HS-5 (cell line): ENCODE measurements at regions not wholly inside any gene's neighbourhood (a gene's known extent, or its start where the extent isn't known, plus 50 kb on each side); places are given as distances from the start of the nearest gene placed in this dataset.
A peak's percentile ranks its signal among the peaks of the same experiment; 100 is the strongest.
"Not testable (repeated sequence)": the region's sequence is repeated elsewhere in the genome, so short reads cannot be mapped to it uniquely, and the experiment has no call there.

Experiments used
- DNase-seq: peaks from one replicate; pipeline ENCODE4 v3.0.0-alpha.2; 2012; ENCODE audit warnings: low read depth

DNA sequence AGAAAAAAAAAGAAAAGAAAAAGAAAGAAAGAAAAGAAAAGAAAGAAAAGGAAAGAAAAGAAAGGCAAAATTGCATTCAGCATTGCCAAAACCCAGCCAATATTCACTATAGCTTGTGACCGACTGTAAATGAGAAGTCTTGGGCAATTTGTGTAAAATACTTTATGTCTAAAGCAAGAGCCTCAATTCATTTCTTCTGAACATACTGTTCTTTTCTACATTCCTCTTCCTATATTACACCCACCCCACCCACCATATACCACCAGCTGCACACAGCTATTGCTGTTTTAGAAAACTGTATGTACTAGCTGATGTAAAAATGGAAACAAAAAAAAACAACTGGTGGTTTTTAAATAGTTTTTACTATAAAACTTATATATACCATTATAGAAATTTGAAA is 156.9 kb upstream of the TTC29 start:
- DNase-seq: no peak

DNA sequence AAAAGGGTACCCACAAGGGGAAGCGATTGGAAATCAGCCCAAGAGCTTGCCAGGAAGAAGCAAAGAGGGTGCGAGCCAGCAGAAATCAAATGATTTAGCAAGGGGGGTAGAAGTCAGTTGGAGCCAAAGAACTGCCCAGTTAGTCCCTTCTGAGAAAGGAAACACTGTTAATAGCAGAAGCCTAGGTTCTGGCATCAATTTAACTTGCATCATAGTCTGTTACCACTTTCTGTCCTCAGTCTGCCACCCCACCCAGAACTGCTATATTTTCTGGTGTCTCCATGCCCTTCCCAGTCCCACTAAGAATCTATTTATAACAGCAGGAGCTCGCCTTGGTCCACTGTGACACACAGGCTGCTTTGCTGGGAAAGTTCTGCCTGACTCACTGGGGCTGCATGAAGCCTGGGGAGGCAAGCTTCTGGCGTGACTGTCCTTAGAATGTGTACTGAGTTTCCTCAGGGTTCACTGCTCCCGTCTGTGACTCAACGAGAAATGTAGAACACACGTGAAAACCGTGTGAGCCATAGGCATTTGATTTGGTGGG is 157.8 kb upstream of the TTC29 start:
- DNase-seq: peak; percentile 81

DNA sequence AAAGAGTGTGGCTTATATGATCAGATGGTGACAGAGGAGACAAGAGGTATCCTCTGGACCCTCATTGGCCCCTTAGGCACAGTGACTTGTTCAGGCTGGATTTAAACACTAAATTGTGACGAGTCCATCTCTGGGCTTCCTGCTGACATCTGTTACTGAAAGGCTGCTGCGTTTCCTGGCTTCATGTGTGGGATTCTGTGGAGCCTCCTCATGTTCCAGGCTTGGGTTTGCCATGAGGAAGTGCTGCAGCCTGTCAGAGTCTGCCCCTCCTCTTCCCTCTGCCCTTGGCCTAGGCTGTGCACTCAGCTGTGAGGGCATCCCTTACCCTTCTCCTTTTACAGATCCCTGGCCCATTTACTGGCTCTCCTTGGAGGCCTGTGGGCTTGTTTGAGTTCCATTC is 159.1 kb upstream of the TTC29 start:
- DNase-seq: no peak

DNA sequence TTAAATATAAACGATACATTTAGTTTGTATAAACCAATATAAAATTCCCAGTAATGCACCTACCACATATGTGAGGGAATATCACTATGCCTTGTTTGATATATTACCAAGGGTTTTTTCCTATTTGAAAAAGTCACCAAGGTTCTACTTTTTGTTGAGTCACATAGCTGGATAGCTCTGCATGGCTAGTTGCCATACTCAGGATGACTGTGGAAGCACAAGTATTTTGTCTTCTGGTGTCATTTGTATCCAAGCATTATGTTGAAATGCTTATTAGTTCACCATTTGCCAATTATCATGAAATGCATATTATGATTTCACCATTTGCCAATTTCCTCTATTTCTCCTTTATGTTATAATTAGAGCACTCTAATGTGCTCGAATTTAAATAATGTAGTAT is 162.7 kb upstream of the TTC29 start:
- DNase-seq: no peak

DNA sequence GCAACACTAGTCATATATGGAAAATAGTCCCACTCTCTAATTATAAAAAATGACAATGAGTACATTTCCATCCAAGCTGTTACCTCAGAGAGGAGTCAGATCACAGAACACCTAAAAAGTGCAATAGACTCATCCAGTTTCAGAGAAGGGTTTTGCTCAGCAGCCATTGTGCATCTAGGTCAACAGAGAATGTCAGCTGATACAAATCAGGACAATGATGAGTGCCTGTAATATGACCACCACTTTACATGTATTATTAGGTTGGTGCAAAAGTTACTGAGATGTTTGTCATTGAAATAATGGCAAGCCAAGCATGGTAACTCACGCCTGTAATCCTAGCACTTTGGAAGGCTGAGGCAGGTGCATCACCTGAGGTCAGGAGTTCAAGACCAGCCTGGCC is 164.1 kb upstream of the TTC29 start:
- no peak for DNase-seq

DNA sequence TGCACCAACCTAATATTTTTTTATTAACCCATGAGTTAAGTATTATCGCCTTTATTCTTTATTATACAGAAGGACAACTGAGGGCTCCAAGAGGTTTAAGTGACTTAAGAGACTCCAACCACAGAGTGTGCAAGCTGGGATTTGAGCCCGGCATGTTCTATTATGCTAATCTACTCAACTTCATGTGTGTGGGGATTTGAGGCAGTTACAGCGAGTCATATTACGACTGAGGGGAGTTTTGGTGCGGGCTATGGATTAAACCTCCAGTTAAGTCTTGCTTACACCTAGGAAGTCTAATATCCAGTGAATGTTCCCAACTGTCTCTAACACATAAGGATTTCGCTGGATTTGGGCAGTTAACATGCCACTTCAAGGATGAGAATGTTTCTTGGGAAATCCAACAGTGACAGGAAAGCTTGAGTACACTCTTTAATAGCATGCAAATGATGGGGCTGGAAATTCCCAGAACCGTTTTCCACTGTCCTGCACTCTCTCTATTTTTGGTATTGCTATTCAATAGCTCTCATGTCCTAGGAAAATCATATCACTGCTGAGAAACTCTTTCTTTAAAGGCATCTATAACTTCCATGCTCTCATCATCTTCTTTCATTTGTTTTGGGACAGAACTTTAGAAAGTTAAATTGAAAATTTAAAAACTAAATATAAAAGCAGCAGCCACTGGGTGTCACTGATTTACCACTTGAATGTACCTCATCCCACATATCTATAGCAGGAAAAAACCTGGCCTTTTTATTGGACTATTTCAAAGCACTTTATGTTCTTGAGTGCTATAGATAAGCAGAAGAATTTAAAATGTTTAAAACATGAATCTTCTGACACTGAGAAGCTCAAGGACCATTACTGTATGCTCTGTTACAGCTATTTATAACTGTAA is 165.1 kb upstream of the TTC29 start:
- DNase-seq: no peak

DNA sequence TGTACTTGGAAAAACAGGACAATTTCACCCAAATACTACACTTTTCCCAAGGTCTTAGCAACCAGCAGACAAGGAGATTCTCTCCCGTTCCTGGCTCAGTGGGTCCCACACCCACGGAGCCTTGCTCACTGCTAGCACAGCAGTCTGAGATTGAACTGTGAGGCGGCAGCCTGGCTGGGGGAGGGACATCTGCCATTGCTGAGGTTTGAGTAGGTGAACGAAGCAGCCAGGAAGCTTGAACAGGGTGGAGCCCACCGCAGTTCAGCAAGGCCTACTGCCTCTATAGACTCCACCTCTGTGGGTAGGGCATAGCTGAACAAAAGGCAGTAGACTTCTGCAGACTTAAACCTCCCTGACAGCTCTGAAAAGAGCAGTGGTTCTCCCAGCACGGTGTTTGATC is 166.5 kb upstream of the TTC29 start:
- DNase-seq: not testable (repeated sequence)

DNA sequence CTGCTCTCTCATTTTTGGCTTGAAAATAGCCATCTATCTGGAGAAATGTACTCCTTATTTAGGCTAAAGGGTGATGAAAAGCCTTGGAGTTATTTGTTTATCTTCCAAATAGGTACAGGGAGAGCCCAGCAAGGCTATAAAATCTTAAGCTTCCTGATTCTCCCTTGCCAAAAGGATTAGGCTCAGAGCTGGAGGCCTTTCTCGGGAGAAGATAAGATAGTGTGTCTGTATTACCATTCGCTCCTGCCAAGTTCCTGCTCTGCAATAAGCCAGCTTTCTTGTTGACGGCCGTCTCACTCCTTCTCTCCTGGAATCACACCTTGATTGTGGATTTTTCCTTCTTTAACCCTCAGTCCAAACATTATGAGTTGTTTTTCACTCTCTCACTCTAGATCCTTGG is 171.8 kb upstream of the TTC29 start:
- no peak for DNase-seq

DNA sequence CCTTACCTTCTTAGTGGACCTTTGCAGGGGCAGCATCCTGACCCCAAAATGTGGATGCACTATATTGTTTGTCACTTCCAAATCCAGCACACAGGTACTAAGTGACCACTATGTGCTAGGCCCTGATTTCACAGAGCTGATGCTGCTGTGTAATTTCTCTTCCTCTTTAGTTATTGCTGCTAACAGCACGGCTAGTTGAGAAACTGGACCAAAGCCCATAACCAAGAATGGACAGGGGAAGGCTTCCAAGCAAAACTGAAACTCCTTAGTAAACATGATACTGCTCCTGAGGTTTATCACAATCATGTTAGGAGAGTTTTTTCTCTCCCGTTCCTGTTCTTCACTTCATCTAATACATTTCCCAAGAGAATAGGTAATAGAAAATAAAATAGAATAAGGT is 172.9 kb upstream of the TTC29 start:
- no peak for DNase-seq

DNA sequence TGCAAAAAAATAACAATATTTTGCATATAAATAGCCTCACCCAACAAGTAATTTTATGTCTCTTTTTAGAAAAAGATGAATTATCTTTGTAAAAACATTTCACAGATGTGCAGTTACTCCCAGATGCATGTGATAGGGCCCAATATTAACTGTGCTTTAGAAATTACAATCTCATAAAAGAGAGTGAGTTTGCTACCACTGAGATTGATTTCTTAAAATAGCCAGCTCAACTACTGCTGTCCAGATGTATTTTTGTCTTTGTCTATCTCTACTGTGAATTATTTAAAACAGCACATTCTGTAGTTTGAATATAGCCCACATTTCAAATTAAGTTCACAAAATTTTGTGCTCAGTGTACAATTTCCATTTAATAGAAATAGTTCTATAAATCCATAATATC is 177.0 kb upstream of the TTC29 start:
- no peak for DNase-seq

DNA sequence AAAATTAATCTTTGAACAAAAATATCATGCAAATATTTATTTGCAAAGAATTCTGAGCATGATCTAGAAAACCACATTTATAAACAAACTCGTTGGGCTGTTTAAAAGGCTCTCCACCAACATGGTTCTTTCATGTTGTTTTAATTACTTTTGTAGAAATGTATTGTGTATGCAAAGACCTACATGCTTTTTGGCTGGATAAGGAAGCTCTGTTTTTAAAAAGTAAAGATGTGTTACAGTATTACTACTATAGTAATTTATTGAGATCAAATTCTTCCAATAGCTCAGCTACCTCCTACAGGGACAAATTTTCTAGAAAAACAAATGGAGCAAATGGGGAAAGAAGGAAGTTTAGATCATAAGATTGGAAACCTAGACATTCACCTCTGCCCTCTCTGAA is 177.5 kb upstream of the TTC29 start:
- no peak for DNase-seq

DNA sequence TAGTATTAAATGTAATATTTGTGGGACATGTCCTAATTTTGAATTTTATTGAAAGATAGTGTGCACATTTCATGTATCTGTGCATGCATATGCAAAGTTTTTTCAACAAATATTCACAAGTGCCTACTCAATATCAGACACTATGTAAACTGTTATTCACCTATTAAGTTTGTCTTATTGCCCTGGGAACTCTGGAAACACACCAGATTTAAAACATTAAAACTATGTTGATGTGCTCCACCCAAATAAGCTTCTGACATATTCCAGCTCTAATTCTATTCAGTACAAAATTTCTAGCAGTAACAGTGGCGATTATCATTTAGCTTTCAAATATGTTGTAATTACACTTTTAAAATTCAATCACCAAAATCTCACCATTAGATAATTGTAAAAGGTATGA is 183.1 kb upstream of the TTC29 start:
- no peak for DNase-seq

DNA sequence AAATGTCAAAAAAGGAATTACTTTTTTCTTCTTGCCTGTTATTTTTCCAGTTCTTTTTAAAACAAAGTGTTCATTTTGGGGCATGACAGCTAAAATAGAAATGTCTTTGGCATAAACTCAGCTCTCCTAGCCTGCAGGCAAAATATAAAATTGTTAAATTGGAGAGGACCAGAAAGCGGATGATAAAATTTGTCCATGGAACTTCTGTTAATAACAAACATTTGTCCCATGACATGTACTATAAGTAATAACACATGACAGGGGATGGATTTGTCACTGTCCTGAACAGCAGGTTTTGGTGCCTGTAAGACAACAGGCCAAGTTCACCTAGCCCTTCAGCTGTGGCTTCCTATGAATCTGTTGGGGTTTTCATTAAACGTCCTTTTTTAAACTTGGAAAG is 184.0 kb upstream of the TTC29 start:
- no peak for DNase-seq

DNA sequence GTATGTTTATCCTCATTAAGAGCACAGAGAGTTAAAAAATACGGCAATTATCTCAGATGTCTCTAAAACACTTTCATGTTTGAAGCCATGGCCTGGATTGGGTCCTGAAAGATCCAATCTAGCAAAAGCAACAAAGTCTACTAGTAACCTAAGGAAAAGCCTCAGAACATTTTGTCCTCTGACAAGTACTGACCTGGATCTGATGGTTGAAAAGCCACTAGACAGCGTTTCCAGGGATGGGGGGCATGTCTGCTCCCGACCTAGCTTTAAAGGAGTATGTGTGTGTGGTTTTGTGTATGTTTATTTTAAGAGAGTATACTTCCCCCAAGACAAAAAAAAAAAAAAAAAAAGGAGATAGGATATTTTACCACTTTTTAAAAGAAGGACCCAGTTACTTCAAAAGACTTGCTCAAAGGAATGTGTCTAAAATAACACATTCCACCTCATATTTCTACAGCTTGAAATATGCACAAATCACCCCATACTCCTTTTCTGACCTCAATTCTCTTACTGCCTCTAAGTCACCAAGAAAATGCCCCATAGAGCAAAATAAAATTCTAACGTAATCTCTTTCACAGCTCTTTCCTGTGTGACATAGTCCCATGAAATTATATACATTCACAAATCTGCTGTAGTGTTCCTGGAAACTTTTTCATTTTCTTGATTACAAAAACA is 189.0 kb upstream of the TTC29 start:
- no peak for DNase-seq

DNA sequence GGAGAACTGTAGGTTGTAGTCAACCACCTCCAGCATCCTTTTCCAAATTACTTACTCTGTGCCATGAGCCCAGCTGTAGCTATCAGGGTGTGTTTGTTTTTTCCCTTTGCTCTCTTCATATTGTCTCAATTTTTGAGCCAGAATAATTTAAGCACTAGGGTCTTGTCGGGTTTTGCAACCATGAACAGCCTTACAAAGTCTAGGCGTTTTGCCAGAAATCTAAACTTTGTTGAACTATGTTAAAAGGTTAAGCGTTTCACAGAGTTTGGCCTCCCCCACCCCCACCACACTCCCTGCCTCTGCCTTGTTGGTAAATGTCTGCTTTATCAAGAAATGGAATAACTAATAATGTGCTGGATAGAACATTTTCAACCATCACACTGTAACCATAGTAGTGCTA is 190.6 kb upstream of the TTC29 start:
- DNase-seq: no peak

DNA sequence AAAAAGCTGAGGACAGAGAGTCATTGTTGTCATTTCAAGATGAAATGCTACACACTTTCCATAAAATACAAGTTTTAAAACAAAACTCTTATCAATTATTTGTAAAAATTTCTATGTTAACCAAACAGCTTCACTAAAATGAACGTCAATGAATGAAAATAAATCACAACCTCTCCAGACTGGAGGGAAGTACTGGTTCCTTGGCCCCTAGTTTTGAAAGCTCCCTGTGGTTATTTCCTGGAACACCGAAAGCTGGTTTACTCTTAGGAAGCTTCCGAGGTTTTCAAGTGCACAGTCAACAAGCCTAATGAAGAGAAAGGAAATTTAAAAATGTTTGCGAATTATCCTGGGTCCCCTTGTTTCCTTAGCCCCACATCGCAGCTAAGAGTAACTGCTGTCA is 191.1 kb upstream of the TTC29 start:
- DNase-seq: no peak

DNA sequence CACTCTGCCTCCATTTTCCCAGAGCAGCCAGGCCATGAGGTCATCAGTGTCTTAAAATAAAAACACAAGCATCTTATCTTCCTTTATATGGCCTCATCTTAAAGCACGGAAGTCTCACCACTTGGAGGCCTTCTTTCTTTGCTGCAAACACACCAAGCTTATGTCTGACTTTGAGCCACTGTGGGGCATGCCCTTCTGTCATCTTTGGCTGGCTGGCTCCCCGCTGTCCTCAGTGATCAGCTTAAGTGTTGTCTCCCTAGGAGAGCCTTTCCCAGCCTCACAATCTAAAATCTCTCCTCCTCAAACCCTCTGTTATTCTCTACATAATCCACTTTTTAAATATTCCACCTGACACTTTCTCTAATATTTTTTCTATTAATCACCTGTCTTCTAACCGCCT is 191.6 kb upstream of the TTC29 start:
- DNase-seq: no peak

DNA sequence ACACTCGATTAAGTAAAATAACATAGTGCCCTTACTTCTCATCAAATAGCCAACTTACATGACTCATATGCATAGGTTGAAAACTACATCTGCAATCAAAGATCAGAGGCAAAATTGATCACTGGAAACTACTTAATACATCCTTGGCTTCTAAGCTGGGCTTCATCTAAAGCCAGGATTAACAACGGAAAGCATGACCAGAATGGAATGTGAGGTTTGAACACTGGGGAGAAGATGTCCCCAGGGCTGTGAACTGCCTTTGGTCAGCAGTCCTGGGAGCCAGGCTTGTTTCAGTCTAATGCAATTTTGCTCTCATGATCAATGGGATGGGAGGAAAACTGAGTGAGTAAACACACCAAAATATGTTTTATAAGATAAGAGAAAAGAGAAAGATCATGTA is 192.5 kb upstream of the TTC29 start:
- no peak for DNase-seq

DNA sequence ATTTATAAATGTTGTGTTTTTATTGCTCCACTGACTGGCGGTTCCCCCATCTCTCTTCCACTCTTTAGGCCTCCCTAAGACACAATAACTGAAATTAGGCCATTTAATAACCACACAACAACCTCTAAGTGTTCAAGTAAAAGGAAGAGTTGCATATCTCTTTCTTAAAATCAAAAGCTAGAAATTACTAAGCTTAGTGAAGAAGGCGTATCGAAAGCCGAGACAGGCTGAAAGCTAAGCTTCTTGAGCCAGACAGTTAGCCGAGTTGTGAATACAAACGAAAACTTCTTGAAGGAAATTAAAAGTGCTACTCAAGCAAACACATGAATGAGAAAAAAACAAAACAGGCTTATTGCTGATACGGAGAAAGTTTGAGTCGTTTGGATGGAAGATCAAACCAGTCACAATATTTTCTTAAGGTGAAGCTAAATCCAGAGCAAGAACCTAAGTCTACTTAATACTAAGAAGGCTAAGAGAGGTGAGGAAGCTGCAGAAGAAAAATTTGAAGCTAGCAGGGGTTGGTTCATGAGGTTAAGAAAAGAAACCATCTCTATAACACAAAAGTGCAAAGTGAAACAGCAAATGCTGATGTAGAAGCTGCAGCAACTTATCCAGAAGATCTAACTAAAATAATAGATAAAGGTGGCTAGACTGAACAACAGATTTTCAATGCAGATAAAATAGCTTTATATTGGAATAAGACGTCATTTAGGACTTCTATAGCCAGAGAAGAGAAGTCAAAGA is 194.0 kb upstream of the TTC29 start:
- DNase-seq: no peak

DNA sequence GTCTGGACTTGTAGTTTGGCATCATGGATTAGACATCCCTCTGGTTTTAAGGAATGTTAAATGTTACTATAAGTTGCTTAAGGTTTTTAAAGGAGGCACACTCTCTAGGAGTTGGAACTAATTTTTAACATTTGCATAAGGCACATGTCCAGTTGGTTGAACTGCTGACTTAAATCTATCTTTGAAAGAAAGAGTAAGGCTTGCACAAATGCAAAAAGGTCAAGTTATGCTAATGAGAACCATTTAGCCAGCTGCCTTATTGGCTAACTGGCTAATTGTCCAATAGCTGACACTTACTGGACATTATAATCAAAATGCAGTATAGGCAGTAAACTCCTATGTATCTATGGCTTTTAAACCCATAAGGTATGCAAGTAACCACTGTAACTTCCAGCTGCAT is 206.1 kb upstream of the TTC29 start:
- DNase-seq: no peak

DNA sequence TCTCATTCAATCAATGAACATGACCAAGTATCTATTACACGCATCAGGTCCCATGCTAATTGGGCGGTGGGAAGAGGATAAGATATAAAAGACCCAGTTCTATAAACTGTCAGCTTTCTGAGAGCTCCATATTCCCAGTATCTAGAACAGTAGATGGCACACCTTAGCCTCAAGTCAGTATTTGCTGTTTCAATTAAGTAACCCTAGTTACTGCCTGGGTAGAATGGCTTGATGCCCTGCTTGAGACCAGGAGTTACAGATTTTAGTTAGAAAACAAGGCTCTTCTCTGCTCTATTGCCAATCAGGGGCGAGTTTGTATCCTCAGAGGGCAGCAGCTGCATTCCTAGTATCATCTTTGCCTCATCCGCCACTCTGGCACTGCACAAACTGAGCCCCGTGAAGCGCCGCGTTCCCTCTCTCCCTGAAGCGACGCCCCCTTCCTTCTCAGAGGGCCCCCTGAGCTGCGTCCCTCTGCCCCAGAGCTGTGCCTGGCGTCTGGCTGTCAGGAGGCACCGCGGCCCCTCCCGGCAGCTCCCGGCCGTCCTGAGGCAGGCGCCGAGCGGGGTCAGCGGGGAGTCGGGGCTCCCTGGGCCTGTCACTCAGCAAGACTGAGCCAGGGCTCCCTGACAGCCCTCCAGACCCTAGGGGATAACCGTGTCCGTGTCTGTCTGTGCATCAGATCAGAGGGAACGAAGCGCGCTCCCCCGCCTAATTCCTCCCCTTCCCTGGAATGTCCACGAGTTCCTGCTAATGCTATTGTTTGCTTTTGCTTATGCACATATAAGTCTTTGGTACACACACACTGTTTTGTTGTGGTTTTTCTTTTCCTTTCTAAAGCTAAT is 212.4 kb upstream of the TTC29 start:
- no peak for DNase-seq
